ENCODE measurements at regions not wholly inside any gene's neighbourhood (a gene's known extent, or its start where the extent isn't known, plus 50 kb on each side); places are given as distances from the start of the nearest gene placed in this dataset.

- H3K4me3 ChIP-seq (replicated peaks; ENCODE audit: low read depth, low read length) = no peak overlapping the region
- no peak for TF ChIP-seq CTCF (IDR thresholded peaks at IDR 0.05; ENCODE audit: low read length, missing control alignments)
- DNase-seq (ENCODE audit: low read depth) = no peak
Observed at GRCh38 chr15:97425596-97425995, 534.9 kb upstream of the ARRDC4 start.

- no peak for TF ChIP-seq CTCF (IDR thresholded peaks at IDR 0.05; ENCODE audit: low read length, missing control alignments)
- DNase-seq (ENCODE audit: low read depth) = no peak
Observed at GRCh38 chr15:97443101-97443500, 517.4 kb upstream of the ARRDC4 start.

GRCh38 chr15:97446138-97446537 lies 514.4 kb upstream of the ARRDC4 start:
- DNase-seq (ENCODE audit: low read depth) = no peak
- TF ChIP-seq CTCF (IDR thresholded peaks at IDR 0.05; ENCODE audit: low read length, missing control alignments) = no peak
- no peak overlapping the region for H3K4me3 ChIP-seq (replicated peaks; ENCODE audit: low read depth, low read length)

More at GRCh38 chr15:97443101-97443500, 517.4 kb upstream of the ARRDC4 start:
- no peak overlapping the region for H3K4me3 ChIP-seq (replicated peaks; ENCODE audit: low read depth, low read length)

- DNase-seq (ENCODE audit: low read depth) = no peak
- no peak overlapping the region for H3K4me3 ChIP-seq (replicated peaks; ENCODE audit: low read depth, low read length)
- no peak for TF ChIP-seq CTCF (IDR thresholded peaks at IDR 0.05; ENCODE audit: low read length, missing control alignments)
Observed at GRCh38 chr15:97456521-97457202, 503.8 kb upstream of the ARRDC4 start.

- DNase-seq (ENCODE audit: low read depth) = no peak
- TF ChIP-seq CTCF (IDR thresholded peaks at IDR 0.05; ENCODE audit: low read length, missing control alignments) = no peak
- no peak overlapping the region for H3K4me3 ChIP-seq (replicated peaks; ENCODE audit: low read depth, low read length)
Observed at GRCh38 chr15:97457203-97457847, 503.2 kb upstream of the ARRDC4 start.

- no peak for TF ChIP-seq CTCF (IDR thresholded peaks at IDR 0.05; ENCODE audit: low read length, missing control alignments)
- no peak overlapping the region for H3K4me3 ChIP-seq (replicated peaks; ENCODE audit: low read depth, low read length)
- DNase-seq (ENCODE audit: low read depth) = no peak
Observed at GRCh38 chr15:97459771-97460170, 500.7 kb upstream of the ARRDC4 start.

- TF ChIP-seq CTCF (IDR thresholded peaks at IDR 0.05; ENCODE audit: low read length, missing control alignments) = no peak
- DNase-seq (ENCODE audit: low read depth) = no peak
- H3K4me3 ChIP-seq (replicated peaks; ENCODE audit: low read depth, low read length) = no peak overlapping the region
Observed at GRCh38 chr15:97461226-97461625, 499.3 kb upstream of the ARRDC4 start.

All from fibroblast of pulmonary artery (primary cell).